ENCODE measurements at regions not wholly inside any gene's neighbourhood (a gene's known extent, or its start where the extent isn't known, plus 50 kb on each side); places are given as distances from the start of the nearest gene placed in this dataset.
"Not testable (repeated sequence)": the region's sequence is repeated elsewhere in the genome, so short reads cannot be mapped to it uniquely, and the experiment has no call there.

GRCh38 chr10:61263518-61263917 is 189.7 kb downstream of the TMEM26 start:
- DNase-seq = no peak

DNA sequence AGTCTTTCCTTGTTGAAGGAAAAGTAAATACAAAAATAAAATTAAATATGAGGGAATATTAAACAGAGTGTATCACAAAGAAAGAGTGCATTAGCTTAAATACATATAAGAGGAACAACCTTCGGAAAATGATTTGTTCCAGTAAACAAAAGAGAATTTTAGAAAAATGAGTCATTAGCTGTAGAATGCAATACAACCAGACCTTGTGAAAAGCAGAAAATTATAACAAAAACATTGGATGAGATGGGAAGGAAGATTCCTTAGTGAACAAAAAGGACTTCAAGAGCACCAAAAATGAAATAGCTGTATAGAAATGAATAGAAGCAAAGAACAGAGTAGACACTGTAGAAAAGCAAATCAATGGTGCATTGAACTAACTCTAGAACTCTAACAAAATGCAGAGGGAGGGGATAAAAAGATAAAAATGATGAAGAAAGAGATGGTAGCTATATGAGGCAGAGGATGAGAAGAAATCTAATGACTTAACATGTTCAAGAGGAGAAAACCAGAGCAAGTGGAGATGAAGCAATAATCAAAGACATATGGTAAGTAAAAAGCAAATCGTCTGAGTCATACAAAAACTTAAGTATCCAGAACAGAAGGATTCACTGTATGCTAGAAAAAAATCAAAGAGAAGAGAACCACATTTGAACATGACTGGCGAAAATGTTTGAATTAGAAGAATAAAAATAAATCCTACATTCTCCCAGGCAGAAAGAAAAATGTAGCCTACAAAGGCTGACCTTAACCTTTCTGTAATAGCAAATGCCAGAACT is 190.5 kb downstream of the TMEM26 start:
- DNase-seq = peak; percentile 23

DNA sequence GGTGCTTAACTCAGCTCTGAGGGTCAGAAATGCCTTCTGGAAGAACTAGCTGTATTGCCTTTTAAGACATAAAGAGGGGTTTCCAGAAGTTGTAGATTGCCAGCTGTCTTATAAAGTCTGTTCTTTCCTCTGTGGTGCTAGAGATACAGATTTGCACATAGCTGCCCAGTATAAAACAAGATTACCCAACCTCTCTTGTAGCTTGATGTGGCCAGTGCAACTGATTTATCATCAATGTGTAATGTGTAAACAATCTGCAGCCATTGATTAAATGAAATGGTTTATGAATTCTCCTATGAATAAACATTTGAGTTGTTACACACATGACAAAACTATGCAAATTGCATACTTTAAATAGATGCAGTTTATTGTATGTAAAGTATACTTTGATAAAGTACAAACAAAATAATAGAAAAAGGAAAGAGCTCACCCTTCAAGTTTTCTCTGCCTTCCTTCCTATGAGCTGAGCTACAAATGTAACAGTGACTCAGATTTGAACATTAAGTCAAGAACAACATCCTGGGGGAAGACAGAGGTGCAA is 195.2 kb downstream of the TMEM26 start:
- no peak for DNase-seq

DNA sequence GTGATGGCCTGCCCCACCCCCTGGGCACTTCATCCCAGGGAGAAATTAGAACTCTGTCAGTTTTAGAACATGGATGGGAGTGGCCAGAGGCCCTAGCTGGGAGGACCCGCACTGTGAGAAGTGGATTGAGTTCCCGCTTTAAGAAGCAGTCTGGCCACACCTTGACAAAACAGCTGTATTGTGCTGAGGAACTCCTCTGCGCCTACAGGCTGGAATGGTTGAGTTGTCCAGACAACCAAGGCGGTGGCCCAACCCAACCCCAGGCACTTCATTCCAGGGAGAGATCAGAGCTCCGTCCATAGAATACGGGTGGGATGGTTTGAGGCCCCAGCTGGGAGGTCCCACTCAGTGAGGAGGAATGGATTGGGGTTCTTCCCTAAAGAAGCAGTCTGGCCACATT is 196.0 kb downstream of the TMEM26 start:
- no peak for DNase-seq

DNA sequence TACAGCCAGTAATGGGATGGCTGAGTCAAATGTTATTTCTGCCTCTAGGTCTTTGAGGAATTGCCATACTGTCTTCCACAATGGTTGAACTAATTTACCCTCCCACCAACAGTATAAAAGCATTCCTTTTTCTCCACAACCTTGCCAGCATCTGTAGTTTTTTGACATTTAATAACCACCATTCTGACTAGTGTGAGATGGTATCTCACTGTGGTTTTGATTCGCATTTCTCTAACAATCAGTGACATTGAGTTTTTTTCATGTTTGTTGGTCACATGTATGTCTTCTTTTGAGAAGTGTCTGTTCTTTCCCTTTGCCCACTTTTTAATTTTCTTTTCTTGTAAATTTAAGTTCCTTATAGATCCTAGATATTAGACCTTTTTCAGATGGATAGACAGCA is 200.9 kb downstream of the TMEM26 start:
- DNase-seq = not testable (repeated sequence)

GRCh38 chr10:61251089-61251488 is 202.1 kb downstream of the TMEM26 start:
- no peak for DNase-seq

DNA sequence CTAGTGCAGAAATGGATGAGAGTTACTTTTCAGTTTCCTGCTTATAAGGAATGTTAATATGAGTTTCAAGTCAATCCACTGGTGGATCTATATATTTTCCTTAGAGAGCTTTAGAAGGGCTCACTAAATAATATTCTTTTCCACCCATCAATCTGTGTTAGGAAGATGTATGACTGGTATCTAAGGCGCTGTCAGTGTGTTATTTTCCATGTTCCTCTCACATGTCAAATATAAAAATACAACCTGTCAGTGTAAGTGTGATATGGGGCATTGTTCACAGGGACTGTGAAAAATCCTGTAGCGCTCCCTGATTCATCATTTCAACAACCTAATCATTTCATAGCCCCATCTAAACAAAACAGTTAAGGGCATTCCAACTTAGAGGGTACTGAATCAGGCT is 203.1 kb downstream of the TMEM26 start:
- DNase-seq = no peak

- DNase-seq = no peak
These were observed 205.2 kb downstream of the TMEM26 start for GRCh38 chr10:61248013-61248412.

DNA sequence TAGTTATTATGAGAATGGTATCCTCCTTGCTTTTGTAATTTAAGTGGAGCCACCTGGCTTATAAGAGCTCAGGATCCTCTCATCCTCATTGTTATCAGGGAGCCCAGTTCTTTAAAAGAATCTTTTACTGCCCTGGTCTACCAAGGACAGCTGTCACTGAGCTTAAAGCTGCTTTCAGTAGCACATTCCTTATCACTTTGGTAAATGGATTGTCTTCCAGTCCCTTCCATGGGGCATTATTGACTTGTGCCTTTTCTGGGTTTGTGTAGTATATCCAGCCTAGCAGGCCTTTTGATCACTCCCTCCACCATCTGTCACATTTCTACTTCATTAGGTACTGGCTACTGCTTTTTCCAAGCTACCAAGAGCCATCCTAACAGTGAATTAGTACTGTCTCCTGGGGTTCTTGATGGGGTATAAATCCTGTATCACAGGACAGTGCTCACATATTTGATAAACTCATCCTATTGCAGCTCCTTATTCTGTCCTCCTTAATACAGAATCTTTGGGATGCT is 208.9 kb downstream of the TMEM26 start:
- no peak for DNase-seq

- DNase-seq = no peak
These were observed 220.4 kb downstream of the TMEM26 start for GRCh38 chr10:61232780-61233179.

DNA sequence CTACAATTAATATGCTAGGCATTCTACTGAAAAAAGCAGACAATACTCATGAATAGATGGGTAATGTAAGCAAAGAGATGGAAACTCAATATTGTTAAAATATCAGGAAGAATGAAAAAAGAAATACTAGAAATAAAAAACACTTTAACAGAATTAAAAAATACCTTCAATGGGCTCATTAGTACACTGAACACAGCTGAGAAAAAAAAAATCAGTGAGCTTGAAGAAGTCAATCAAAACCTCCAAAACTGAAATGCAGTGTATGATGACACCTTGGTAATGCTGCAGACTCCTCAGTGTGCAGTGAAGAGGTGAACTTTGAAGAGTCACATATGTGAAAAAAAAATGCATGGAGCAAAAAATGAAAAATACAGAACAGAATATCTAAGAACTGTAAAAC is 227.2 kb downstream of the TMEM26 start:
- no peak for DNase-seq

DNA sequence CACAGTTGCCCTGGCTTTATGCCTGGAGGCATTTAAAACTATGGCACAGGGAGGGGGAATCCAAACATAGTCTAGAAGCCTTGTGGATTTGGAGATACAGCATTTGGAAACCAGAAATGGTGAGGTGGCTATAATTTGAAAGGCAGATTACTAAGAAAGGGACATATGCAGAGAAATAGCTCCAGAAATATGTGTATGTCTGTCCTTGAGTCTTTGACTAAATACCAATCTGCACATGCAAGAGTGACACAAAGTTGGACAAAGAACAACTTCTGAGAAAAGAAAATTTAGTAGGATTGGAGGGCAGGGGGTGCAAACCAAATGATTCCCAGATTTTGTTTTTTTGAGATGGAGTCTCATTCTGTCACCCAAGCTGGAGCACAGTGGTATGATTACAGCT is 229.6 kb downstream of the TMEM26 start:
- DNase-seq = no peak

- DNase-seq = no peak
These were observed 233.5 kb downstream of the TMEM26 start for GRCh38 chr10:61219696-61220095.

- DNase-seq = no peak
These were observed 235.2 kb downstream of the TMEM26 start for GRCh38 chr10:61217851-61218565.

DNA sequence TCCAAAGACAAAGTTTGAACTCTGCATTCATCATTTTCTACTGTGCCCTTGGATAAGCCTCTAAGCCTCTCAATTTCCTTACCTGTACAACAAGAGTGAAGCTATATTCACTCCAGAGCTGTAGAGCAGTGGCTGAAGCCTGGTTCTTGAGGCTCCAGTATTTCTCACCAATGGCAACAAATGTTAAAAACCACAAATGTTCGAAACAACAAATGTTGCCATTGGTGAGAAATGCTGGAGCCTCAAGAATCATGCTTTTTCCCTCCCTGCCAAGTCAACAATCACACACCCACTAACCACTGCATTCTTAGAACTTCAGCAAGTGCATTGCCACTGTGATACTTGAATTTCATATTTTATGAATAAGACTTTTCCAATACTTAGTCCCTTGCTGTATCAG is 237.9 kb downstream of the TMEM26 start:
- DNase-seq = no peak

DNA sequence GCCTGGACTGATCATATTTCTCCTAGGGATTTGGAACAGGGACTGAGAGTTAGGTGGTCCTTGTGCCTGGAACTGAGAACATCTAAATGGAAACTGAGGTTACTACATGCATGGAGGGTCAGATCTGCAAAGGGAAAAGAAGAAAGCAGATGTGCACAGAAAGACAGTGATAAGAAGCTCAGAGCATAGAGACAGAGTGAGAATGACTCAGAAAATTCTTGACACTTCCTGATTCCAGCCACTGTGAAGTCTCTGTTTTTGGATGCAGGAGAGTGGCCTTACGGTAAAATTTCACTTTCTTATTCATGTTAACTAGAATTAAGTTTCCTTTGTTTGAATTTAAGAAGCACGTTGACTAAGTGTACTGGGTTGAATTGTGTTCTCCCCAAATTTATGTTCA is 241.7 kb downstream of the TMEM26 start:
- DNase-seq = no peak

GRCh38 chr10:61197057-61197456 is 253.1 kb upstream of the RHOBTB1 start:
- peak; percentile 79 for DNase-seq

DNA sequence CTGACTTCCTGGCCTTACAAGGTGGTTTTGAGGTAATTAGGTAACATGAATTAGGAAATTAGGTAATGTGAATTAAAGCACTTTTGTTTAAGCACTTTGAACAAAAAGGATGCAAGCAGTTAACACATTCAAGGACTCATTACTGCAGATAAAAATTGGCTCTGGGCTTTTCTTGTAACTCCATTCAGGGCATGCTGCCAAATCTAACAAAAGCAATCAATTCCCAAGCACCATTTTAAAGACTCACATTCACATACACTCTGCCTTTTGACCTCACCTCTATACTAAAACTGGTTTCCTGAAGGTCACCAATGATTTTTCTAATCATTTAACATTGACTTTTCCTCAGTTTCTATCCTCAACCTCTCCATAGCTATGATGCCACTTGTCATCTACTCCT is 251.2 kb upstream of the RHOBTB1 start:
- no peak for DNase-seq

GRCh38 chr10:61192589-61192988 is 248.6 kb upstream of the RHOBTB1 start:
- not testable (repeated sequence) for DNase-seq

GRCh38 chr10:61192042-61192441 is 248.1 kb upstream of the RHOBTB1 start:
- no peak for DNase-seq

GRCh38 chr10:61189912-61190311 is 245.9 kb upstream of the RHOBTB1 start:
- no peak for DNase-seq

DNA sequence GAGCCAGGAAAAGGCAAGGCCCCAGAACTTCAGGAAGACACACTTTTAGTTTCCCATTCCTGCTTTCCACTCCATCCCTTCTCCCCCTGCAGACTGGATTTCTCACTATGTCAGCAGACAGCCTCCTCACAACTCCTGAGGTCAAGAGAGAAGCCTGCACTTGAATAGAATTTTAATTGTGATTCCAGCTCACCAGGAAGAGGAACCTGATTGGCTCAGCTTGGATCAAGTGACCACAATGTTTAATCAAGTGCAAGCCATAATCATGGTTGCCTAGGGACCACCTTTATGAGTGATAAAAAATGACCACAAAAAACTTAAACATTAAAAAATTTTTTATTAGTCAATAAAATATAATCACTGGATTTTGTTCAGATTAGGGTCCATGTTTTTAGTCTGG is 244.7 kb upstream of the RHOBTB1 start:
- DNase-seq = no peak

GRCh38 chr10:61188101-61188500 is 244.1 kb upstream of the RHOBTB1 start:
- no peak for DNase-seq

- no peak for DNase-seq
These were observed 243.6 kb upstream of the RHOBTB1 start for GRCh38 chr10:61187601-61188000.

All from skin of body (tissue), 1 donor.